SK-N-SH treated with all-trans-retinoic acid at 6 μM for 48 hours (cell line): ENCODE measurements at regions not wholly inside any gene's neighbourhood (a gene's known extent, or its start where the extent isn't known, plus 50 kb on each side); places are given as distances from the start of the nearest gene placed in this dataset.

Experiments
- RARB ChIP-seq: fragments of 250-450 bp; sonication (Bioruptor Pico); IDR thresholded peaks from 2 replicates; pipeline ENCODE4 v1.8.0; 2021; ENCODE audit warnings: mild to moderate bottlenecking, moderate library complexity
- SNAI2 ChIP-seq: fragments of 250-450 bp; sonication (Bioruptor Pico); IDR thresholded peaks from 2 replicates; pipeline ENCODE4 v1.5.0; 2020; ENCODE audit warnings: mild to moderate bottlenecking, moderate library complexity
- TOX ChIP-seq: fragments of 250-450 bp; sonication (Bioruptor Pico); IDR thresholded peaks from 2 replicates; pipeline ENCODE4 v1.8.0; 2021; ENCODE audit warnings: mild to moderate bottlenecking, moderate library complexity, borderline replicate concordance
- ZFP3 ChIP-seq: fragments of 250-450 bp; sonication (Bioruptor Pico); IDR thresholded peaks from 2 replicates; pipeline ENCODE4 v1.5.0; 2020; ENCODE audit warnings: mild to moderate bottlenecking, moderate library complexity
- ZNF565 ChIP-seq: fragments of 450-650 bp; formaldehyde crosslinking; conservative IDR thresholded peaks from 2 replicates; pipeline ENCODE4 v1.5.0; 2020; ENCODE audit warnings: low read depth, mild to moderate bottlenecking, moderate library complexity
- TF ChIP-seq, protein P1 (sequence below): fragments of 250-450 bp; sonication (Bioruptor Pico); IDR thresholded peaks from 2 replicates; pipeline ENCODE4 v1.8.0; 2020; ENCODE audit warnings: mild to moderate bottlenecking, moderate library complexity, borderline replicate concordance
- TF ChIP-seq, protein P2 (sequence below): fragments of 250-450 bp; sonication (Bioruptor Pico); IDR thresholded peaks from 2 replicates; pipeline ENCODE4 v1.5.1; 2020; ENCODE audit warnings: low read depth, mild to moderate bottlenecking, moderate library complexity

DNA sequence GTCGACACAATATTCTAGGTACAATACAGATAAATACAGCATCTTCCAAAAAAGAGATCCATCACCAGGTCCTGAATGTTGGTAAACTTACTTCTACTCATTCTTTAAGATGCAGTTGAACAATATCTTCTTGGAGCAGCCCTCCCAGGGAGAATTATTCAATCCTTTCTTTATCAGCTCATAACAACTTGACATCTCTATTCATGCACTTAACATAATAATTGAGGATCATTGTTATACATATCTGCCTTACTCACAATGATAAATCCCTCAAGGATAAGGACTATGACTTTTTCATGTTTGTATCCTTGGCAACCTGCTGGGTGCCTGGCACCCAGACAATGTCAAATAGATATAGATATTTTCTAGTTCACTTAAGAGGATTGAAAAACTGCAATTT, 219.5 kb downstream of the POU4F1 start:
- TF ChIP-seq SNAI2 (CRISPR knock-in tag) (no peak), RARB (no peak), ZFP3 (CRISPR knock-in tag) (no peak), ZNF565 (CRISPR knock-in tag) (no peak), TOX (CRISPR knock-in tag) (no peak)
- TF ChIP-seq, protein P1, sequence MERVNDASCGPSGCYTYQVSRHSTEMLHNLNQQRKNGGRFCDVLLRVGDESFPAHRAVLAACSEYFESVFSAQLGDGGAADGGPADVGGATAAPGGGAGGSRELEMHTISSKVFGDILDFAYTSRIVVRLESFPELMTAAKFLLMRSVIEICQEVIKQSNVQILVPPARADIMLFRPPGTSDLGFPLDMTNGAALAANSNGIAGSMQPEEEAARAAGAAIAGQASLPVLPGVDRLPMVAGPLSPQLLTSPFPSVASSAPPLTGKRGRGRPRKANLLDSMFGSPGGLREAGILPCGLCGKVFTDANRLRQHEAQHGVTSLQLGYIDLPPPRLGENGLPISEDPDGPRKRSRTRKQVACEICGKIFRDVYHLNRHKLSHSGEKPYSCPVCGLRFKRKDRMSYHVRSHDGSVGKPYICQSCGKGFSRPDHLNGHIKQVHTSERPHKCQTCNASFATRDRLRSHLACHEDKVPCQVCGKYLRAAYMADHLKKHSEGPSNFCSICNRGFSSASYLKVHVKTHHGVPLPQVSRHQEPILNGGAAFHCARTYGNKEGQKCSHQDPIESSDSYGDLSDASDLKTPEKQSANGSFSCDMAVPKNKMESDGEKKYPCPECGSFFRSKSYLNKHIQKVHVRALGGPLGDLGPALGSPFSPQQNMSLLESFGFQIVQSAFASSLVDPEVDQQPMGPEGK (CRISPR knock-in tag) = no peak
- TF ChIP-seq, protein P2, sequence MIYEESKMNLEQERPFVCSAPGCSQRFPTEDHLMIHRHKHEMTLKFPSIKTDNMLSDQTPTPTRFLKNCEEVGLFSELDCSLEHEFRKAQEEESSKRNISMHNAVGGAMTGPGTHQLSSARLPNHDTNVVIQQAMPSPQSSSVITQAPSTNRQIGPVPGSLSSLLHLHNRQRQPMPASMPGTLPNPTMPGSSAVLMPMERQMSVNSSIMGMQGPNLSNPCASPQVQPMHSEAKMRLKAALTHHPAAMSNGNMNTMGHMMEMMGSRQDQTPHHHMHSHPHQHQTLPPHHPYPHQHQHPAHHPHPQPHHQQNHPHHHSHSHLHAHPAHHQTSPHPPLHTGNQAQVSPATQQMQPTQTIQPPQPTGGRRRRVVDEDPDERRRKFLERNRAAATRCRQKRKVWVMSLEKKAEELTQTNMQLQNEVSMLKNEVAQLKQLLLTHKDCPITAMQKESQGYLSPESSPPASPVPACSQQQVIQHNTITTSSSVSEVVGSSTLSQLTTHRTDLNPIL = no peak
